GM12878 (cell line): ENCODE measurements at regions not wholly inside any gene's neighbourhood (a gene's known extent, or its start where the extent isn't known, plus 50 kb on each side); places are given as distances from the start of the nearest gene placed in this dataset.

Experiments
- ATF3 ChIP-seq: IDR thresholded peaks from 2 replicates; pipeline ENCODE4 v1.6.1; 2011; ENCODE audit warnings: low read depth, mild to moderate bottlenecking, low read length, moderate library complexity, borderline replicate concordance; ENCODE audit errors: extremely low read depth
- CUX1 ChIP-seq: IDR thresholded peaks from 2 replicates; pipeline ENCODE4 v1.6.1; 2012; ENCODE audit warnings: improper control_type of control experiment, low read depth, low read length; ENCODE audit not compliant: insufficient replicate concordance
- REST ChIP-seq: IDR thresholded peaks from 2 replicates; pipeline ENCODE4 v1.6.1; 2012; ENCODE audit warnings: mild to moderate bottlenecking, low read depth, low read length
- TBL1XR1 ChIP-seq: IDR thresholded peaks from 2 replicates; pipeline ENCODE4 v1.6.1; 2012; ENCODE audit warnings: low read depth, low read length, improper control_type of control experiment

- TF ChIP-seq CUX1 (no peak), TBL1XR1 (no peak), REST (no peak), ATF3 (no peak)
Observed at GRCh38 chr6:139642346-139642745, 267.9 kb upstream of the CITED2 start (continued).
